ENCODE measurements at regions not wholly inside any gene's neighbourhood (a gene's known extent, or its start where the extent isn't known, plus 50 kb on each side); places are given as distances from the start of the nearest gene placed in this dataset.
"Not testable (repeated sequence)": the region's sequence is repeated elsewhere in the genome, so short reads cannot be mapped to it uniquely, and the experiment has no call there.

DNA sequence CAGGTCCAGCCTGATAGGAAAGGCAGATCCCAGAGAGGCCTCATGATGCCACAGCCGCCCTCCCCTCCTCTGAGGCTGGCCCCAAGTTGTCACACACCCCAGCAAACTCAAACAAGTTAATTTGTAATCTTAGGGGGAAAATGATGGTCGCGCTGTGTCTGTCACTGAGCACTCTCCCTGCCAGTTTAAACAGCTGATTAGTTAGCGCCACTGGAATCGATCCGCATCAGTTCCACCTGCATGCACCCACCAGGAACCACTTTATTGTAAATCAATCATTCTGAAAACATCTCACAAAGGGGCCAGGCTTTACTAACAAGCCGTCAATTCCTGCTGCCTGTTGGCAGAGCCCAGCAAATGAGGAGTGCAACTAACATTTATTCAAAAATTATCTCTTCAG is 870.9 kb downstream of the KCNMA1 start:
- H3K4me3 Mint-ChIP-seq (ENCODE audit: unreplicated experiment), result no peak overlapping the region
- Histone ChIP-seq H3K9ac (ENCODE audit: low read length) (no peak overlapping the region), H3K4me2 (ENCODE audit: low read length) (no peak overlapping the region), H3K4me1 (ENCODE audit: insufficient read depth, low read length) (no peaks in the 10 kb centered on the region), H4K20me1 (ENCODE audit: insufficient read depth, low read length) (no peaks in the 10 kb centered on the region), H3K9me3 (ENCODE audit: insufficient read depth, low read depth, low read length) (no peaks in the 10 kb centered on the region), H2AFZ (ENCODE audit: low read depth, low read length) (no peak overlapping the region), H3K36me3 (ENCODE audit: insufficient read depth, low read length) (no peaks in the 10 kb centered on the region), H3K27ac (ENCODE audit: low read depth, low read length) (no peak overlapping the region), H3K4me3 (ENCODE audit: insufficient read depth, low read depth, low read length) (no peak overlapping the region), H3K79me2 (ENCODE audit: insufficient read depth, low read length) (no peaks in the 10 kb centered on the region), H3K27me3 (ENCODE audit: insufficient read depth, low read length) (no peaks in the 10 kb centered on the region)
- FAIRE-seq (no peak), DNase-seq (ENCODE audit: low read depth) (no peak)
- TF ChIP-seq EZH2 (IDR thresholded peaks at IDR 0.05; ENCODE audit: insufficient read depth, low read length), result no peak
- TF ChIP-seq, protein P1, sequence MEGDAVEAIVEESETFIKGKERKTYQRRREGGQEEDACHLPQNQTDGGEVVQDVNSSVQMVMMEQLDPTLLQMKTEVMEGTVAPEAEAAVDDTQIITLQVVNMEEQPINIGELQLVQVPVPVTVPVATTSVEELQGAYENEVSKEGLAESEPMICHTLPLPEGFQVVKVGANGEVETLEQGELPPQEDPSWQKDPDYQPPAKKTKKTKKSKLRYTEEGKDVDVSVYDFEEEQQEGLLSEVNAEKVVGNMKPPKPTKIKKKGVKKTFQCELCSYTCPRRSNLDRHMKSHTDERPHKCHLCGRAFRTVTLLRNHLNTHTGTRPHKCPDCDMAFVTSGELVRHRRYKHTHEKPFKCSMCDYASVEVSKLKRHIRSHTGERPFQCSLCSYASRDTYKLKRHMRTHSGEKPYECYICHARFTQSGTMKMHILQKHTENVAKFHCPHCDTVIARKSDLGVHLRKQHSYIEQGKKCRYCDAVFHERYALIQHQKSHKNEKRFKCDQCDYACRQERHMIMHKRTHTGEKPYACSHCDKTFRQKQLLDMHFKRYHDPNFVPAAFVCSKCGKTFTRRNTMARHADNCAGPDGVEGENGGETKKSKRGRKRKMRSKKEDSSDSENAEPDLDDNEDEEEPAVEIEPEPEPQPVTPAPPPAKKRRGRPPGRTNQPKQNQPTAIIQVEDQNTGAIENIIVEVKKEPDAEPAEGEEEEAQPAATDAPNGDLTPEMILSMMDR (IDR thresholded peaks at IDR 0.05; ENCODE audit: insufficient read depth, low read depth, low read length), result no peak
- peaks cover 3% of the 10 kb centered on the region for H3K27me3 Mint-ChIP-seq (ENCODE audit: low read depth, unreplicated experiment)
- H3K36me3 Mint-ChIP-seq (ENCODE audit: low read depth, unreplicated experiment), result no peaks in the 10 kb centered on the region
- no peak overlapping the region for H3K27ac Mint-ChIP-seq (ENCODE audit: unreplicated experiment)
- no peaks in the 10 kb centered on the region for H3K9me3 Mint-ChIP-seq (ENCODE audit: unreplicated experiment)
- H3K4me1 Mint-ChIP-seq (ENCODE audit: low read depth, unreplicated experiment), result no peaks in the 10 kb centered on the region

DNA sequence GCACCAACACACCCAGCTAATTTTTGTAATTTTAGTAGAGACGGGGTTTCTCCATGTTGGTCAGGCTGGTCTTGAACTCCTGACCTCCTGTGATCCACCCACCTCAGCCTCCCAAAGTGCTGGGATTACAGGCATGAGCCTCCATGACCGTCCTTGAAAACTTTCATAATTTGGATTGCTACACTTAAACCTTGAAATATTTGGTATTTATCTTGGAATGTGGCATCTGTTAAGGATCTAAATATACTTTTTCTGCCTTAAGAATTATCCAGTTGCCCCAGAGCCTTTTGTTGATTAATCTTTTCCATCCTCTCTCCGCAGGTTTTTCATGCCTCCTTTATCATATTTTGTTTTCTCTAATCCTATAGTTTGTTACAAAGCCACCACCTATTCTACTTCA is 872.7 kb downstream of the KCNMA1 start:
- H3K27ac Mint-ChIP-seq (ENCODE audit: unreplicated experiment); H3K79me2 ChIP-seq (ENCODE audit: insufficient read depth, low read length); H3K9me3 Mint-ChIP-seq (ENCODE audit: unreplicated experiment); H3K27me3 Mint-ChIP-seq (ENCODE audit: low read depth, unreplicated experiment); H3K9ac ChIP-seq (ENCODE audit: low read length); DNase-seq (ENCODE audit: low read depth); H2AFZ ChIP-seq (ENCODE audit: low read depth, low read length); H3K4me2 ChIP-seq (ENCODE audit: low read length); H4K20me1 ChIP-seq (ENCODE audit: insufficient read depth, low read length); H3K9me3 ChIP-seq (ENCODE audit: insufficient read depth, low read depth, low read length); H3K4me3 Mint-ChIP-seq (ENCODE audit: unreplicated experiment); H3K36me3 ChIP-seq (ENCODE audit: insufficient read depth, low read length); H3K4me1 ChIP-seq (ENCODE audit: insufficient read depth, low read length); H3K27me3 ChIP-seq (ENCODE audit: insufficient read depth, low read length); H3K4me3 ChIP-seq (ENCODE audit: insufficient read depth, low read depth, low read length); FAIRE-seq; H3K4me1 Mint-ChIP-seq (ENCODE audit: low read depth, unreplicated experiment); H3K36me3 Mint-ChIP-seq (ENCODE audit: low read depth, unreplicated experiment); H3K27ac ChIP-seq (ENCODE audit: low read depth, low read length): not testable (repeated sequence)

DNA sequence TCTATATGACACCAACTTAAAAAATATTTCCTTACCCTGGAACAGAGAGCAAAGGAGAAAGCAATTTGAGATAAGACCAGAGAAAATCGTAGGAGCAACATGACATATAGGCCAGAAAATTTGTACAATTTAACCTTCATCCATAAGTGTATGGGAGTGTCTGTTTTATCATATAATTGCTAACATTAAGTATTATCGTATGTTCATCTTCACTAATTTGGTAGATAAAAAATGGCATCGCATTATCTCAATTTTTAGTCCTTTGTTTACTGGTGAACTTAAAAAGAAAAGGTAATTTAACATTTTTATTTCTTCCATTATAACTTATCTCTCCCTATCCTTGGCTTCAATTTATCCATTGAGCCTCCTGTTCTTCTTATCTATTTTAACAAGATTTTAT is 873.4 kb downstream of the KCNMA1 start:
- TF ChIP-seq, protein P1 (IDR thresholded peaks at IDR 0.05; ENCODE audit: insufficient read depth, low read depth, low read length), result no peak
- TF ChIP-seq EZH2 (IDR thresholded peaks at IDR 0.05; ENCODE audit: insufficient read depth, low read length), result no peak
- H3K4me1 Mint-ChIP-seq (ENCODE audit: low read depth, unreplicated experiment), result no peaks in the 10 kb centered on the region
- DNase-seq (ENCODE audit: low read depth), result no peak

More for the DNA sequence above, 873.4 kb downstream of the KCNMA1 start:
- FAIRE-seq, result no peak
- no peaks in the 10 kb centered on the region for H3K4me1 ChIP-seq (ENCODE audit: insufficient read depth, low read length)
- H2AFZ ChIP-seq (ENCODE audit: low read depth, low read length), result no peak overlapping the region
- no peak overlapping the region for H3K9ac ChIP-seq (ENCODE audit: low read length)
- Mint-ChIP-seq H3K27me3 (ENCODE audit: low read depth, unreplicated experiment) (peaks cover 3% of the 10 kb centered on the region), H3K27ac (ENCODE audit: unreplicated experiment) (no peak overlapping the region), H3K9me3 (ENCODE audit: unreplicated experiment) (peaks cover 3% of the 10 kb centered on the region), H3K36me3 (ENCODE audit: low read depth, unreplicated experiment) (no peaks in the 10 kb centered on the region), H3K4me3 (ENCODE audit: unreplicated experiment) (no peak overlapping the region)
- H3K4me2 ChIP-seq (ENCODE audit: low read length), result no peak overlapping the region
- no peaks in the 10 kb centered on the region for H3K79me2 ChIP-seq (ENCODE audit: insufficient read depth, low read length)
- no peaks in the 10 kb centered on the region for H3K36me3 ChIP-seq (ENCODE audit: insufficient read depth, low read length)
- no peak overlapping the region for H3K4me3 ChIP-seq (ENCODE audit: insufficient read depth, low read depth, low read length)
- no peaks in the 10 kb centered on the region for H4K20me1 ChIP-seq (ENCODE audit: insufficient read depth, low read length)
- H3K27me3 ChIP-seq (ENCODE audit: insufficient read depth, low read length), result no peaks in the 10 kb centered on the region
- H3K27ac ChIP-seq (ENCODE audit: low read depth, low read length), result no peak overlapping the region
- no peaks in the 10 kb centered on the region for H3K9me3 ChIP-seq (ENCODE audit: insufficient read depth, low read depth, low read length)
